H4 (cell line): ENCODE measurements at regions not wholly inside any gene's neighbourhood (a gene's known extent, or its start where the extent isn't known, plus 50 kb on each side); places are given as distances from the start of the nearest gene placed in this dataset.
A peak's percentile ranks its signal among the peaks of the same experiment; 100 is the strongest.

Experiments
- DNase-seq: peaks from one replicate; pipeline ENCODE4 v3.0.0-alpha.2; 2015; ENCODE audit warnings: low spot score

- no peak for DNase-seq
Observed at GRCh38 chr3:124542214-124542869, 187.9 kb upstream of the UMPS start.

DNA sequence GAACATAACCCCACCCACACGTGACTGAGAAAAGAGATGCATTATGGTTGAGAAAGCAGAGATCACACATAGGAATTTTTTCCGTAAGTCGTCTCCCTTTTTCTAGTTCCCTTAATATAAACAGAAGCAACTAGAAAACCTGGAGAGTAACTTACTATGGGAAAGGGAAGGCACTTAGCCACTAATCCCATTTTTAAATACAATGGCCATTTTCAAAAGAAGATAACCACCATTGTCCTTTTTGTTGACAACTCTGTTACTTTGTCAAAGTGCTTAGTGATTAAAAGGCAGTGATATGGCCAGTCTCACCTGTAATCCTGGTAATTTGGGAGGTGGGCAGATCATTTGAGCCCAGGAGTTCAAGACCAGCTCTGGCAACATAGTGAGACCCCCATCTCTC lies 184.4 kb upstream of the UMPS start:
- DNase-seq: no peak

- peak; percentile 83 for DNase-seq
Observed at GRCh38 chr3:124552224-124552623, 178.0 kb upstream of the UMPS start.

DNA sequence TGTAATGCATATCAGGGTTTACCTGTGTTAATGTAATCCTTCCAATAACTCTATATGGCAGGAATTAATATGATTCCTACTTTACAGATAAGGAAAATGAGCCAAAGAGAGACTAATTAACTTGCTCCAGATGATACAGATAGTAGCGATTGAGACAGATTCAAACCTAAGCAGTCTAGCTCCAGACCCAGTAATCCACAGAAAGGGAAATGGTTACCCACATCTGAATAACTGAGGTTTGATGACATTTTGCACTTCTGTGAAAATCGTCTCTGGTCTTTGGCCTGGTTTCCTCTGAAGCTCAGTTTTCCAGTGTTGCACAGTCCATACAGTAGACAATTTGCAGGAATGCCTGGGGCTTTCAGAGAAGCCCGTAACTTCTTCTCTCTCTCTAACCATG lies 177.1 kb upstream of the UMPS start:
- no peak for DNase-seq

DNA sequence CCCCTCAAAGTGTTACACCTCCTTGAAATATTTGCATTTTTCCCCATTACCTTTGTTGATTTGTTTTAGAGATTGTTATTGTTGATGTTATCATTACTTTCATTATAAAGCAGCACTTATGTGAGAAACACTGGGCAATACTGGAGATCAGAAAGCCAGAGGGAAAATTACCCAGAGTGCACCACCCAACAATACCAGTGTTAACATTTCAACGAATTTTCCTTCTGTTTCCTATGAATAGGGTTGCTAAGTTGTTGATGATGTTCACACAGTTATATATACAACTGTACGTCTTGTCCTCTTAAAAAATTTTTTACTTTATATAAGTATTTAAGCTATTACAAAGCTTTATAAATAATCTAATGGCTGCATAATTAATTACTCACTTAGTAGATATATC lies 173.6 kb upstream of the UMPS start:
- DNase-seq: no peak

GRCh38 chr3:124557433-124558232 lies 172.6 kb upstream of the UMPS start:
- no peak for DNase-seq

DNA sequence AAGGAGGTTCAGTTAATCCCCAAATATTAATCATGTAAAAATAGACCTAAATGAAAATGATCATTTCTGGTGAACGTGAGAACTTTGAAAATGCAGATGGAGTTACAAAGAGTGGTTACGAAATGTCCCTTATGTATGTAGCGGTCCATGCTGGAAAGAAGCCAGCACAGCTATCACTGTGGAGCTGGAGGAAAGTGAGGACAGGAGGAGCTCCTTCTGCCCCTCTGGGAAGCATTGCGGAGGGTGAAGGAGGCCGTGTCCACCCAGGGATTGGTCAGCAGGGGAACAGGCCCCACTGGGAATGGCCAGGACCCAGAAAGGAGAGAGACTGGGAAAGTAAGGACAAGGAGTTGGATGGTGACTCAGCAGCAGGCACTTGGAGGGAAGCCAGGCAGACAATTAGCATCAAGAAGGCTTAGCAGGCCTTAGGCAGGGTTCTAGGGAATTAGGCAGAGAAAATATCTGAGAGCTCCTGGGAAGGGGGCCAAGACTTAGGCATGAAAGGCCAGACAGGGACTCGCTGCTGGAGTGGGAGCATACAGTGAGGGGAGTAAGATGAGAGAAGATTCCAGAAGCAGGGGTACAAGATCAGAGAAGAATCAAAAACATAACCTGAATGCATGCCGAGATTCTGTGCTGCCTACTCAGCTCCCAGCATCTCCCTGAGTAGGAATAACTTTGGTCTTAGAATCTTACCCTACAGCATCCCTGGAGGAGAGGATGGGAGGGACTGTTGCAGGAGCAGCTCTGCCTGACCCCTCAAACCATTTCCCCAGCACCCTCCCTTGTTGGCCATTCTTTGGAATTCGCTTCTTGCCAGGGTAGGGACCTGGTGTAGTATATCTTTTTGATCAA lies 171.0 kb upstream of the UMPS start:
- DNase-seq: peak; percentile 99

- peak; percentile 89 for DNase-seq
Observed at GRCh38 chr3:124559846-124560574, 170.2 kb upstream of the UMPS start.

- no peak for DNase-seq
Observed at GRCh38 chr3:124560666-124561215, 169.5 kb upstream of the UMPS start.

DNA sequence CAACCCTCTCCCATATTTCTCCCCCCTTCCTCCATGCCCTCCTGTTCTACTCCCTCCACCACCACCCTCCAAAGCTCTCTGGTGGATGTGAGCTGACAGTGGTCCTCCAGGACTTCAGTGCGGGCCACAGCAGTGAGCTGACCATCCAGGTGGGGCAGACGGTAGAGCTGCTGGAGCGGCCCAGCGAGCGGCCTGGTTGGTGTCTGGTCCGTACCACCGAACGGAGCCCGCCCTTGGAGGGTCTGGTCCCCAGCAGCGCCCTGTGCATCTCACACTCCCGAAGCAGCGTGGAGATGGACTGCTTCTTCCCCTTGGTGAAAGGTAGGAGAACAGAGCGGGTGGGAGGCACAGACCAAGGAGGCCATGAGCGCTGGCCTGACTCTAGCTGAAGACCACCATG lies 167.5 kb upstream of the UMPS start:
- no peak for DNase-seq

GRCh38 chr3:124563376-124563775 lies 166.9 kb upstream of the UMPS start:
- no peak for DNase-seq

DNA sequence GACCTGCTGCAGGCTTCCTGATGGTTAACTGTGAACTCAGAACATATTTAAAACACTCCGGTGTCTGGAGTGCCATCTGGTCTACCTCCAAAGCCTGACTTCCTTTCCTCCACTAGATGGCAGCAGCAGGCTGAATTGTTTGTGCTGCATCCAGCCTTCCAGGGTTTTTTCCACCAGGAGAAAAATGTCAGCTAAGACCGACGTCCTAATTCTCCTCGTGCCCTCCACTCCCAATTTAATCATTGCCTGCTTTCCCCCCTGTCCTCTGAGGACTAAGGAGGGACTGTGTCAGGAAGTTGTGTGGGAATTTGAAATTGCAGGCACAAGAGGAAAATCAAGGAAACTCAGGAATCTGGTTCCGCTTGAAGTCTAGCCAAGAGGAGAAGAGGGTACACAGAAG lies 165.2 kb upstream of the UMPS start:
- DNase-seq: peak; percentile 79

DNA sequence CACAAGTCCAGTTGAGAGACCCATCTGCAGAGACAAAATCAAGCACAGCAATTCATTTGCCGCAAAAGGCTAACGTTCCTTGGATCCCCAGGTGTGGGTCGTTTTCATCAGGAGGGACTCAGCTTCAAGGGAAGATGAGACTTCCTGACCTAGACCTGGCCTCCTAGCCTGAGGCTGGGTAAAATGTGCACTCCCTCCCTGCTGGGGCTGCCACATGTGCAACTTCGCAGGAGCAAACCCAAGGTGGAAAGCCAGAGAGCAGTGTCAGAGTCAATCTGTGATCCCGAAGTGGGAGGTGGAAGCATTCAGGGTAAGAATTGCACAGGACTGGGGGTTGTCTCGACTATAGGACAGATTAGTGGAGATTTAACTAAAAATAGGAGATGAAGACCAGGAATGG lies 164.7 kb upstream of the UMPS start:
- DNase-seq: no peak

GRCh38 chr3:124566701-124567100 lies 163.6 kb upstream of the UMPS start:
- DNase-seq: no peak

DNA sequence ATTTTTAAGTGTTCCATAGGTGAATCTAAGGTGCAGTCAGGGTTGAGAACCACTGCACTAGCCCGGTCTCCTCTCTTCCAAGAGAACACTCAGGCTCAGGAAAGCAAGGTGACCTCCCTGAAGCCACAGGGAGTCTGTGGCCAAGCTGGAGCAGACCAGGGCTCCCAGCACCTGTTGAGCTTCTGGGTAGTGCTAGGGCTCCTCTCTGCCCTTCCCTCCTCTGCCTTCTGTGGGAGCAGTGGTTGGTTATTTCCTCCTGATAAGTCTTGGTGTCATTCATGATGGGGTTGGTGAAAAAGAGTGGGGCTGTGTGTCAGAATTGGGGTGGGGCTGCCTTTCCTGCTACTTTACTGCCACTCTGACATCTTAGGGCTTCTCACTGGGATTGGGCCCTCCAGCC lies 163.1 kb upstream of the UMPS start:
- no peak for DNase-seq

GRCh38 chr3:124569761-124570160 lies 160.5 kb upstream of the UMPS start:
- no peak for DNase-seq

GRCh38 chr3:124570232-124570631 lies 160.0 kb upstream of the UMPS start:
- no peak for DNase-seq

- no peak for DNase-seq
Observed at GRCh38 chr3:124572851-124573405, 157.3 kb upstream of the UMPS start.

DNA sequence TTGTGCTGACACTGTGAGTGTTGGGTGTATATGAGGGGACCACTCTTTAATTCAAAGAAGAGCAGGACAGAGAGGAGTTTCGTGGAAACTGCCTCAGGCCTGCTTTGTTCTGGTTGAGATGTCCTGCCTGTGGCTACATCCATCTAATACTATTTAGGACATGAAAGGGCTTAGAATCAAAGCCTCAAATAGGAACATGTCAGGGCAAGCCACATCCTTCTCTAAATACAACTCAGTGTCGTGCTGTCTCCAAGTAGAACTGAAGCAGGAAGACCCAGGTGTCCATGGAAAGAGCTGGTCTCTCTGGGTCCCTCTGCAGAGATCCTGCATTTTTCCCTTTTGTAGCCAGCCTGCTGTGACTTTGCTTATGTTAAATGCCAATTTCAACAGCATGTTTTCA lies 156.2 kb upstream of the UMPS start:
- no peak for DNase-seq

GRCh38 chr3:124576565-124577493 lies 153.4 kb upstream of the UMPS start:
- no peak for DNase-seq
